ENCODE measurements at regions not wholly inside any gene's neighbourhood (a gene's known extent, or its start where the extent isn't known, plus 50 kb on each side); places are given as distances from the start of the nearest gene placed in this dataset.

- TF ChIP-seq CTCF (IDR thresholded peaks at IDR 0.05) (no peak), POLR2A (IDR thresholded peaks at IDR 0.05) (no peak)
Observed at GRCh38 chr3:167051421-167051820, 328.7 kb downstream of the ZBBX start.

Data from body of pancreas (tissue), 4 donors.